Left cardiac atrium (tissue), 4 donors: ENCODE measurements at regions not wholly inside any gene's neighbourhood (a gene's known extent, or its start where the extent isn't known, plus 50 kb on each side); places are given as distances from the start of the nearest gene placed in this dataset.

Experiments
- ATAC-seq, 2 donors: fragments of 200-7000 bp; cut with Tn5 transposase; one replicate each; pipeline ENCODE4 v1.9.1; 2020; ENCODE audit warnings: mild to moderate bottlenecking in 2 of 2, moderate library complexity in 2 of 2
- DNase-seq: peaks from one replicate; pipeline ENCODE4 v3.0.0-alpha.2; 2020
- intact Hi-C, 2 donors: fragments of 100-400 bp; cut with DNase I; formaldehyde crosslinking; loops; one replicate each; pipeline versions ENCODE4 v1.14.1 to v1.15.1; 2022 to 2023
- donor health status: DM: no; HTN: yes; CAD: no.
- donor health status: DM: no; HTN: yes; CAD: no; lungs with severe emphysema.
- donor health status: DM: yes; HTN: yes; CAD: no.
- donor health status: Dilated cardiomyopathy.

DNA sequence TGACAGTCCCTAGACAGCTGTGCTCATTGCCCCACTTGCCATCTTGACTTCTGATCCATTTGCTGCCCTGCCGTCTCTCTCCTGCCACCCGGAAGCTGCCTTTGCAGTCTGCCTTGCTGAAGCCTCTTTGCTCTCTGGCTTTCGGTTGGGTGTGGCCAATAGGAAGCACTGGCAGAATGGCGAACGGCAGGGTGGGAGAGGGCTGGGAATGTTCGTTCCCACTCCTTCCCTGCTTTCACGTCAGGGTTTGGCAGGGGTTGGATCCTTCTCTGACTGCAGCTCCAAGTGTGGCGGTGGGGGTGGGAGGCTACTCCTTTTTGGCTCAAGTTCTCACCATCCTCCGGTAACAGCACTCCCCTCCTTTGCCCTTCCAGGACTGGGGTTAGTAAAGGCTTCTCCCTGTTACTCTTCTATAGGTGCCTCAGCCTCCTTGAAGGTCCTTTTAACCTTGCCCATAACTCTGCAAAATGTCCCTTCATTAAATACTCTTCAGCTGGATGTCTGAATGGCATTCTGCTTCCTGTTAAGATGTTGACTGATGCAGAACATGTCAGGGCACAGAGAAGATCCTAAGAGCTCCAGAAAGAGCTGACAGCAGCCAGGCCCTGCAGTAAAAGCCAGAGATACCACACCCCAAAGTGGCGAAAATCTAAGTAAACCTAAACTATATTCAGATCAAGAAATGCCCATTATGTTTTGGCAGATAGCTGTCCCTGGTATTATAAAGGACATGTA is 299.7 kb downstream of the CDCA7 start:
- intact Hi-C loops = no loop called here
- DNase-seq (no peak), ATAC-seq (no peak)

DNA sequence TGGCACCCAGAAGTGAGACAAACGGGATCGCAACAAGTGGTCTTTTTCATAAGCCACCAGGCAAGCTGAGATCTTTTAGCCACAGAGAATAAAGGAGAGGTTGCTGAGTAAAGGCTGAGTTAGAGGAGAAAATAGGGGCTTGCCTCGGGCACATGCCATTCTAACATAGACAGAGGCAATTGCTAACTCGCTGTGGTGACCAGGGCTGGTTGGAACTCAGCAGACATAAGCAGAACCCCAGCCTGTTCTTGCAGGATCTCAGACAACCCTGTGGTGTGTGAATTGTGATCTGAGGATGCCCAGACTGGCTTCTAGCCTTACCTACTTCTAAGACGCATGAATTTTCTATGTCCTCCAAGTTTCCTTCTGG is 300.2 kb downstream of the CDCA7 start:
- no peak for DNase-seq
- ATAC-seq = no peak
- intact Hi-C loops = no loop called here

DNA sequence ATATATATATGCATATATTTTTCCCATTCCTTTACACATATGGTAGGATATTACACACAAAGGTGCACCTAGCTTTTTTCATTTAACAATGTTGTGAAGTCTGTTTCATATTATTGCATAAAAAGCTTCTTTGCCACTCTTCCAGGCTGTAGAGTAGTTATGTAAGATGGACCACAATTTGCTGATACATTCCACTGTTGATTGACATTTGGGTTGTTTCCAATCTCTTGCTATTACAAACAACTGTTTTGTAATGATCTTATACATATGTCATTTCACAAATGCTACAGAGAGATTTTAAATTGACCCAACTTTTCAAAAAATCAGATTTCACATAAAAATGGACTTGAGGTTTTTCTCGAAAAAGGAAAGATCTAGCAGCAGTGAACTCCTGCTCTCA is 301.4 kb downstream of the CDCA7 start:
- DNase-seq (no peak), ATAC-seq (no peak)
- intact Hi-C loops = no loop called here

DNA sequence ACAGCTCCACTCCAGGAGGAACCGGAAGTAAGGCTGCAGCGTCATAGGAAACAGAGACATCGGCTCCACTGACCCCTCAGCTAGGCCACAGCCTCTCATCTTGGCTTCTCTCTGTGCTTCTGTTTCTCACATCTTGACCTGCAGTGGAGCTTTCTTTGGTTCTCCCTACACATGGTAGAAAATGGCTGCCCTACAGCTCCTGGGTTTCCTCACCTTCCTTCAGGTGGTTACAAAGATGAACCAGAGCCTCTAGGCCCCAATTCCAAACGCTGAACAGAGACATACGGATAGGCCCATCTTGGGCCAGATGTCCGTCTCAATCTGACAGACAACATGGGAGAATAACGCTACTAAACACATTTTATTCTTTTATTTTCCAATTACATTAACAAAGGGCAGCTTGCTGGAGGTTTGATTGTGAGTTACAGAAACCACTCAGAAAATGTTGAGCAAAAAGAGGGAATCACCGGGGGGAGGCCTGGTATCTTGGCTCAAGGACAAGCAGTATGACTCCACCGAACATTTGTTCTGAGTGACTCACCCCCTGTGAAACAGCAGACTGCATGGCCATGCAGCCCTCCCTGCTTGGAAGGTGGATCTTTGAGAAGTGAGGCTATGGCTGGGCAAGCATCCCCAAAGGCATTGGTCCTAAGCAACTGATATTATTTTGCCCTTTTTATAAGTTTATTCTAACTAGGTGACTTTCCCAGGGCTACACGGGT is 303.5 kb downstream of the CDCA7 start:
- peak in 1 of 2 donors; percentile 94 for ATAC-seq
- intact Hi-C loops = no loop called here
- peak; percentile 32 for DNase-seq

DNA sequence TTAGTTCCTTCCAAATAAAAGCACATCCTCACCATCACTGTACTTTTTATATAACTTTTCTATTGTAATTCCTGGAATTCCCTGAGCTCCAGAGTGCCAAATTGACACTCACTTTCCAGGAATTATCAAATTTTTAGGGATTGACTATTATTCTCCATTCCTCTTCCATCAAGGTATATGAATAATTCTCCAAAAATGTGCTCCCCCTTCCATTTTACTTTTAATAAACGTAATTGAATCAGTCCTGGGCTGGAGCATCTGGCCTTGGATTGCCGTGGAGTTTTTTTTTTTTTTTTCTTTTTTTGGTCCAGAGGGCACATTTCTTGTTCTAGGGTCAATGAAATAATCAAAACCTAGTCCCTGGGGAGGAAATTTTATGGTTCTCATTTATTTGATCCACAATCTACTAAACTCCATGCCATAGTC is 304.3 kb downstream of the CDCA7 start:
- ATAC-seq = no peak
- intact Hi-C loops = no loop called here
- DNase-seq = no peak

DNA sequence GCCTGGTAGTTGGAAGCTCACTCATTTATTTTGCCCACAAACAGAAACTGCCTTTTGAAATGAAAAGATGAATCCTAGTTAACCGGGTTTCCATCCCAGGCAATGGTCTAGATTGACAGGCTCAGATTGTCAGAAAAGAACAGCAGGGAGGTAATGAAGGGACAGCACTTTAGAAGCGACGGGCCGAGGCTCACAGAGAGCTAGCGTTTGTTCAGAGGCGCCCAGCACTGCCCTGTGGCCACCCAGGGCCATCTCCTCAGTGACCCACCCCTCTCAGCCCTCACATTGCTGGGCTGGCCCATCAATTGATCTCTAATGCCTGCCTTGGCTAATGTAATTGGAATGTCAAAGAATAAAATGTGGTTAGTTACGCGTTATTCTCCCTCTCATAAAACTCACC is 304.8 kb downstream of the CDCA7 start:
- no peak for ATAC-seq

DNA sequence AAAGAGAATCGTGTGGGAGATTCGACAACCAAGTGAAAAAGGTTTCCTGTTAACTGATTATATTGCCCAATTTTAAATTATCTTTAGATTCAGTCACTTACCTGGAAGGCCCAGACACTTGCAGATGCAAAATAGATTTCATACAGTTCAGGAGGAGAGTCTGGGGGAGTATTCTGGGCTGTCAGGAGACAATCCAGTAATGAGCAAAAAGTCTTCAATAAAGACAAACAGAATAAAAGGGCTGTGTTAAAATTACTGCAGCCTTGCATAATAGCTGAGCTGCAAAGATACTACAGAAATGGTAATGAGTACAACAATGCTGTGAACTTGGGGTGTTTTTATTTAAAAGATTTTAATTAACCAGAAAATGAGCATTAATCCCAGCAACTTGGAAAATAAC is 303.6 kb downstream of the SP3 start:
- no peak for DNase-seq
- no peak for ATAC-seq
- intact Hi-C loops = no loop called here

More for the DNA sequence above, 304.8 kb downstream of the CDCA7 start:
- intact Hi-C loops = no loop called here
- DNase-seq = no peak

DNA sequence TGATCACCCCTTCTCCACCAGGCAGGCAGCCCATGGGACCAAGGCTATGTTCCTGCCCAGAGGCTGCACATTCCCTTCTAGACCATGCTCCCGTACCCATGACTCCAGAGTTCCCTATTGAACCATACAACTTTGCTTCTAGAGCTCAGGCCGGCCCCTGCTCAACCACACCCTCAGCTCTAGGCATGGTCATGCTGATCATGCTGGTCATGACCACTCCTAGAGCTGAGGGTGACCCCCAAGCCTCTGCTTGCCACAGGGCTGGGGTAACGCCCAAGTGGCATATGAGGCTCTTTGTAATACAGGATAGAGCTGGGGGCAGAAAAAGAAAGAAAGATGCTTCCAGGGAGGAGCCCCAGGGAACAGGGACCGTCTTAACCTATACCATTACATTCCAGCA is 301.8 kb downstream of the SP3 start:
- DNase-seq (no peak), ATAC-seq (no peak)
- intact Hi-C loops = no loop called here

DNA sequence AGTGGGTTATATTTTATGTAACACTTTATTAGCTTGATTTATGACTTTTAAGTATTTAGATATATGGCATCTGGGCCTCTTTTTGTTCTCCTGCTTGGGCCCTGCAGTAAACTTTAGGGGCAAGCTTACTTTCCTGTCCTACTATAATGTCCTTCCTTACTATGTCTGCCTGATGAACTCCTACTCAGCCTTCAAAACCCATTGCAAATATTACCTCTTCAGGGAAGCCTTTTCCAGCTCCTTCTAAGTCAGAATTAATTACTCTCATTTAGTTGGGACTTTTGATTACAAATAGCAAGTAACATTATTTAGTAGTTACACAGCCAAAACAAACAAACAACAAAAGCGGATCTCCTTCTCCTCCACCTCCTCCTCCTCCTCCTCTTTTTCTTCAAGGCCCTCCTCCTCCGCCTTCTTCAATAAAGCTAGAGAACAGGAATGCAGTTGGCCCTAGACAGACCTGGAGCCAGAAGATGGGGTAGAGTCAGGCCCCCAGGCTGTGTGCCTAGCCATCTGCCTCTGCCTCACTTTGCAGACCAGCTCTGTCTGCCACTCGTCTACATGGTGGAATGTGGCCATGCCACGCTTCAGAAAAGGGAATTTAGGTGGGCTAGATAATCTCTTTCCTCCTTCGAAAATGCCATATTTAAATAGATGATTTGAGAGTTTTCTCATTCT is 301.2 kb downstream of the SP3 start:
- DNase-seq = no peak
- intact Hi-C loops = no loop called here
- ATAC-seq = no peak

DNA sequence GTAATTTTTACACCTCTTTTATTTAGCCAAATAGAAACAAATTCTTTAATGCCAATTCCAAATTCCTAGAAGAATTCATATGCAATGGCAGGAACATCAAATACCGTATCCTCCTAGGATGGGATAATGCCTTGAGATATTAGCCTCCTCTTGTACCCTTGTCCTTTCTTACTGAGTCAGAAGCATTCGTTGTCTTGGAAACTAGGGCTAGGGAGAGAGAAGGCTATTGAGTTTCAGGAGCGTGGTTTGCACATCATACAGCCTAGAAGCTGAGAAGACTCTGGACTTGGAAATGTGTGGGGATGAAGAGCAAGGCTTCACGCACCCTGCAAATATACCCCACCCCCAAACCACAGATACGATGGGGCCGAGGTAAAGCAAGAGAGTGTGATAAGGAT is 300.7 kb downstream of the SP3 start:
- DNase-seq (no peak), ATAC-seq (no peak)
- intact Hi-C loops = no loop called here

DNA sequence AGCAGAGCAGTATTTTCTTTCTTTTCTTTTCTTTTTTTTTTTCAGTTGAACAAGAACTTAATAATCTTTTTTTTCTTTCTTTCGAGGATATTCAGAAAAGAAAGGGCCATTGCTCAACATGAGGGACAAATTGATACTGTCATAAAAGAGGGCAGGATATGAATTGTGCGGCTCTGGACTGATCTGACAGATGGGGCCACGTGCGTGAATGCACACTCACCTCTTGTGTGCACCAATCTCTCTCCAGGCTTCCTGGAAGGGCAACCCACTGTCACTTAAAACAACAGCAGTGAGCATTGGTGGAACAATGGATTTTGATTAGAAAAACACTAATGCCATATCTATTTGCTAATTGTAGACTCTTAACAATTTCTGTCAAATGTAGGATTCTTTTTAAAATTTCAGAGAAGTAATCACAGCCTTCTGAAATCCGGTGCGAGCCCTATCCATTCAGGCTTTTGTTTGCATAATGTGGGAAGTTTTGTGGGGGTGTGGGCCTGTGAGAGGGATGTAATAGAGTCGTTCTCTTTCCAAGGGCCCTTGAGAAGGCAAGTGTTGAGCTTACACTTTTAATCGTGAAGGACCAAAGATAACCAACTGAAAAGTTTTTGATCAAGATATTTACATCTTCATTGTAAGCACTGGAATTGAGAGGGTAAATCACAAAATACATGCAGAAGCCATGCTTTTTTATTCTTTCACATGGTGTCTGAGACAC is 298.8 kb downstream of the SP3 start:
- ATAC-seq = no peak
- DNase-seq = no peak
- intact Hi-C loops = no loop called here

DNA sequence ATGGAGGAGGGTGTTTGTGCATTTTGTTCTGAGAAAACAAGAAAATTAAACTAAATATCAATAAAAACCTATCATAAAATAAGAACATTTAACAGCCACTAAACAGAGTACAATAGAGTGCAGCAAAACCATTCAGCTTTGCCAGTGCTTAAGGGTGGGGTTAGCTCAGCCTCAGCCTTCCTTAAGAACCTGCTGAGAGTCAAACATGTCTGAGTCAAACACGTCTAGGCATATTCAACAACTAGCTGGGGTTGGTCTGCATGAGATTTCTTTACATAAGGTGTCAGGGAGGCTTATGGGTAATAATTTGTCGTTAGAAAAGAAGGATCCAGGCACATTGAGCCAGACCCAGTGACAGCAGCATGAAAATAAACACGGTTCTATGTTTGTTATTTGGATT is 298.2 kb downstream of the SP3 start:
- intact Hi-C loops = no loop called here
- DNase-seq = no peak
- no peak for ATAC-seq

DNA sequence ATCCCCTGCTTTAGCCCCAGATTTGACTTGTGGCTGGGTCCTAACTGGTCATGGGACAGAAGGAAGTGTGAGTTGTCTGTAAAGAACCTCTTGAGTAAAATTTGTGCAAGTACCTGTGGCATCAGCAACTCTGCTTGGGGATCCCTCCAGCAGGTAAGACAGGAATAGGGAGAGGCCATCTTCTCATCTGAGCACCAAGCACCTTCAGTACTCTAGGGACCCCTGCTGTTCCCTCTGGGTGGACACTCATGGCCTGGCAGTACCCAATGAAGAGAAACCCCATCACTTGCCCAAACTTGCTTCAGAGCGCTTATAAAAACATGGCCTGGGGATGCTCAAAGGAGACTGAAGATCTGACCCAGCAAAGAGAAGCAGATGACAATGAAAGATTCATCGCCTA is 297.8 kb downstream of the SP3 start:
- no peak for DNase-seq
- ATAC-seq = no peak
- intact Hi-C loops = no loop called here

DNA sequence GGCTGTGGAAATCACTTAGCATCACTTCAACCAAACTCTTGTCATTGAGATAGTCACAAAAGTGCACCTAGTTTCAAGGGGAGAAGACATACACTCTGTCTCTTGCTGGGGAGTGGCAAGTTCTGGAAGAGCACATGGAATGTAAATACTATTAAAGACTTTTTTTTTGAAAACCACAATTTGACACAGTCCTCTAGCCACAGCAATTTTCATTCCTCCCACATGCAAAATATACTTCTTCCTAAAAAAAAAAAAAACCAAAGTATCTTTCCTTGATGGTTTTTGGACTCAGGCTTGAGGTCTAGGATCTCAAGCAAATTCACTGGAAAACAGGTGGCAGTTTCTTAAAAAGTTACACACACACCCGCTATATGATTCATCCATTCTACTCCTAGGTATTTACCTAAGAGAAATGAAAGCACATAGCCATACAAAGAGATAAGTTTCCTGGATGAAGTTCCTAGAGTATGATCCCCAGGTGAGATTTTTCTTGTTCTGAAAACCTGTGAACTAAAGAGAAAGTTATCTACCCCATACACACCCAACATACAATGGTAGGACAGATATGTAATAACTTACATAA is 295.8 kb downstream of the SP3 start:
- intact Hi-C loops = no loop called here
- ATAC-seq (no peak), DNase-seq (no peak)

DNA sequence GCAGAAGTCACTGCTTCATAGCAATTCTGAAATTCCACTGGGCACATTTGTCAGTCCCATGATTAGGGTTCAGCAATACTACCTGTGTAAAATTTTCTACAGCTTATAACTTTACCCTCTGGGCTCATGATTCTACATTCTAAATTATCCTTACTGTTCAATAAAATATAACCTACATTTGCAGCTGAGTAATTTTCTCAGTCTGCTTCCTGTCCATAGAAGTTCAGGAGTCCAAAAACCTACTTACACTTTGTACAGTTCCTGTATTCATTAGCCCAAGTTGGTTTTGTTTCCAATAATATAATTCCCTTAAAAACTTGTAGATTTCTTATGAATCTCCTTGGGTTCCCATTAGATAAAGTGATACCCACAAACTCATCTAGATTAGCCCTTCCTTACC is 295.3 kb downstream of the SP3 start:
- DNase-seq = no peak
- ATAC-seq = no peak
- intact Hi-C loops = no loop called here

DNA sequence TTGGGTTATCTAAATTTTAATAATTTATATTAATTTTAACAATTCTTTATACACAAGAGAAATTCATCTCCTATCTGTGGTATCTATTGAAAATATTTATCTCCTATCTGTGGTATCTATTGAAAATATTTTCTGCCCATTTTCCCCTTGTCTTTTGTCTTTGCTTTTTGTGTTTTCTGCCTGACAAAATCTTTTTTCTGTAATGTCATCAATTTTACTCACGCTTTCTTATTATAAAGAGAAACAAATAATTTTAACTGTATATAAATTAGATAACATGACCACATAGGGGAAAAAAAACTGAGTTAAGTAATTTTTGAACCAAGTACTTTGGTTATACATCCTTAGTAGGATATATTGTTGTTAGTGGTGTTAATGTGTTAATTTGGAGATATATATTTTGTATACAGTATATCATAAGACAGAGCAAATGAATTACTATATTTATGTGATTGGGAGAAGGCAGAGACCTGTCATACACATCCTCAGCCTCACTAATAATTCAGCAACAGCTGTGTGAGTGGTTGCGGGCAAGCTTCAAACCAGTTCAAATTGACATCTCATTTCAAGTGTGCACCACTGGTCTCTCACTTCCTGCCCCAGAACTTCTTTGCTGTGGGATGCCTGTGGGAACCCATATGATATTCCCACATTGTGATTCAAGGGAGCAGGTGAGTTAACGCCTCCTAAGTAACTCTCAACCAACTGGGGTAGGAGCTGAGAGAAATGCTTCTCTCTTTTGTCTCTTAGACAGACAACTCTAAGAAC is 292.4 kb downstream of the SP3 start:
- DNase-seq = no peak
- intact Hi-C loops = no loop called here
- no peak for ATAC-seq

DNA sequence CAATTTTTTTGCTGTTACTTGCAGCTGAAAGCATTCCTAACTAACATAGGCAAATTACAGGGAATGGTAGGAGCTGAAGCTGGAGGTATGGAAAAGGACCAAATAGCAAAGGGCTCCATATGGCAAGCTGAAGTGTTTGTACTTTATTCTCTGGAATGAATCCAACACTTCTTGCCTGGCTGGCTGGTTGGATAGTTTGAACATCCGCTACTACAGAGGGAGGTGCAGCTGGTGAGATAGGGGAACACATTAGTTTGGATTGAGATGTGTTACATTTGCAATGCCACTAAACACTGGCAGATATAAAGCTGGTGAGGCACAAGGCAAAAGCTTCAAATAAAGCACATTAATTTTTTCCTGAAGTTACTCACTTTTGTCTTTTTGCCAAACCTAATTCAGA is 291.5 kb downstream of the SP3 start:
- no peak for DNase-seq
- intact Hi-C loops = no loop called here

DNA sequence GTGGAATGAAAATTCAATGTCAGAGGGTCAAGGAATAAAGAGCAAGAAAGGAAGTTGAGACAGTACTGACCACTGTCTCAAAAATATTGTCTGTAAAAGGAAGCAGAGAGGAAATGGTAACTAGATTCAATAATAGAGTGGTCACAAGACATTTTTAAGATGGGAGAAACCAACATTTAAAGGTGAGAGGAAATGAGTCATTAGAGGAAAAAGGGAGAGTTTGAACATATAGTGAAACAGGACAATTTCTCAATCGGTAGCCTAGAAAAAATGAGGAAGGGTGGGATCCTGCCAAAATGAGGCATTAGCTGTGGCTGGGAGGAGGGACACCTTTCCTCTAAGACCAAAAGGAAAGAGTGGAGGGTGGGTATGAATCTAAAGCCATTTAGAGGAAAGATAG is 288.5 kb downstream of the SP3 start:
- ATAC-seq (no peak), DNase-seq (no peak)
- intact Hi-C loops = no loop called here

More for the DNA sequence above, 291.5 kb downstream of the SP3 start:
- no peak for ATAC-seq

DNA sequence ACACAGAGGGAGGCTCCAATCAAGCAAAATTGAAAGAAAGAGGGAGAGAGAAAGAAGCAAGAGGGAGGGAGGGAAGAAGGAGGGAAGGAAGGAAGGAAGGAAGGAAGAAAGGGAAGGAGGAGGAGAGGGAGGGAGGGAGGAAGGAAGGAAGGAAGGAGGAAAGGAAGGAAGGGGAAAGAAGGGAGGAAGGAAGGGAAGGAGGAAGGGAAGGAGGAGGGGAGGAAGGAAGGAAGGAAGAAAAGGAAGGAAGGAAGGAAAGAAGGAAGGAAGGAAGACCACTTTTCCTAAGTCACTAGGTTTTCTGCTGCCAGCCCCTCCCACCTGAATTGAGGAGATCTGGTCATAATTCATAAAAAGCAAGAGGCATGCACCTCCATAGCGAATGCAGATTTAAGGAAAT is 287.0 kb downstream of the SP3 start:
- ATAC-seq (no peak), DNase-seq (no peak)
- intact Hi-C loops = no loop called here
